Sigmoid colon (tissue), 3 donors: ENCODE measurements at regions not wholly inside any gene's neighbourhood (a gene's known extent, or its start where the extent isn't known, plus 50 kb on each side); places are given as distances from the start of the nearest gene placed in this dataset.

ENCODE experiments used
- small RNA-seq, 3 donors: library from RNA; depleted of rRNA; stranded (forward); fragments of <200 nt; gene quantifications; one replicate each; pipeline ENCODE3, GENCODE V24; 2016

Small RNA genes lying in the stretch of these regions (small RNA-seq; reads per million reads assigned to genes)
- 0 reads per million in 3 donors for gene RNU6-164P
